Epithelial cell of proximal tubule (primary cell): ENCODE measurements at regions not wholly inside any gene's neighbourhood (a gene's known extent, or its start where the extent isn't known, plus 50 kb on each side); places are given as distances from the start of the nearest gene placed in this dataset.

Experiments used
- DNase-seq: peaks from one replicate; pipeline ENCODE4 v3.0.0-alpha.2; 2011; ENCODE audit warnings: low read depth
- H3K4me3 ChIP-seq: 2 replicates; pipeline ENCODE4 v1.5.1; 2011; ENCODE audit warnings: low read depth, mild to moderate bottlenecking, low read length
- TF ChIP-seq, protein P1 (sequence below): conservative IDR thresholded peaks from 2 replicates; pipeline ENCODE4 v1.5.1; 2012; ENCODE audit warnings: low read depth, mild to moderate bottlenecking, low read length

DNA sequence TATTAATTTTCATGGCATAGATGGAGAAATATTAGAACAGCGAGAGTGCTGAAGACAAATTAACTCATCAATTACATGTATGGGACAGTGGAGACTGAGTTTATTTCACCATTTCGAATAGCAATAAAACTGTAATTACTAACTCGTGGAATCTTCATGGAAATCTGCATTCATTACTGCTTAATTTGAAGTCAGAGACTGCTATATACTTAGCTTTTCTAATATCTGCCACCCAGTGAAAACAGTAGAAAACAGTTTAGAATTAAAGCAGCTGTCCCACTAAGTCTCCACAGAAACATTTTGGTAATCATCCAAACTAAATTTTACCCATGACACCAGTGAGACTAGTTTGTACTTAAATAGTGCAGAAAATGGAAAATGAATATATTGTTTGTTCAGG, 56.8 kb downstream of the IZUMO3 start:
- no peak overlapping the region for H3K4me3 ChIP-seq
- TF ChIP-seq, protein P1, sequence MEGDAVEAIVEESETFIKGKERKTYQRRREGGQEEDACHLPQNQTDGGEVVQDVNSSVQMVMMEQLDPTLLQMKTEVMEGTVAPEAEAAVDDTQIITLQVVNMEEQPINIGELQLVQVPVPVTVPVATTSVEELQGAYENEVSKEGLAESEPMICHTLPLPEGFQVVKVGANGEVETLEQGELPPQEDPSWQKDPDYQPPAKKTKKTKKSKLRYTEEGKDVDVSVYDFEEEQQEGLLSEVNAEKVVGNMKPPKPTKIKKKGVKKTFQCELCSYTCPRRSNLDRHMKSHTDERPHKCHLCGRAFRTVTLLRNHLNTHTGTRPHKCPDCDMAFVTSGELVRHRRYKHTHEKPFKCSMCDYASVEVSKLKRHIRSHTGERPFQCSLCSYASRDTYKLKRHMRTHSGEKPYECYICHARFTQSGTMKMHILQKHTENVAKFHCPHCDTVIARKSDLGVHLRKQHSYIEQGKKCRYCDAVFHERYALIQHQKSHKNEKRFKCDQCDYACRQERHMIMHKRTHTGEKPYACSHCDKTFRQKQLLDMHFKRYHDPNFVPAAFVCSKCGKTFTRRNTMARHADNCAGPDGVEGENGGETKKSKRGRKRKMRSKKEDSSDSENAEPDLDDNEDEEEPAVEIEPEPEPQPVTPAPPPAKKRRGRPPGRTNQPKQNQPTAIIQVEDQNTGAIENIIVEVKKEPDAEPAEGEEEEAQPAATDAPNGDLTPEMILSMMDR: no peak
- DNase-seq: no peak

DNA sequence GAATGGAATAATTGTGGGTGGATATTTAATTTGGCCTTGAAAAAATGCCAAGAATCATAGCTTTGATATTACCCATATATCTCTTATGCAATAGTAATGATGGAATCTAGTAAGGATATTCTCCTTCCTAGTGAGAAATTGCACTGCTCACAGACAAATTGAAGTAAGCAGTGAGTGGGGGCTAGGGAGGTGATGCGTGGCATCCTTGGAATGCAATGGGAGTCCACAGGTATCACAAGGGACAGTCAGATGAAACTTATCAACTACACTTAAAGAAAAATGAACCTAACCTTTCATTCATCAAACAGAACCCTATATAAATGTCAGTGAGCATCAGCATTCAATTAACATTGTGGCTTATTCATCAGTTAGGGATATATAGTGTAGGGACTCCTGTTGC, 57.8 kb downstream of the IZUMO3 start:
- no peak for DNase-seq
- TF ChIP-seq, protein P1: no peak

DNA sequence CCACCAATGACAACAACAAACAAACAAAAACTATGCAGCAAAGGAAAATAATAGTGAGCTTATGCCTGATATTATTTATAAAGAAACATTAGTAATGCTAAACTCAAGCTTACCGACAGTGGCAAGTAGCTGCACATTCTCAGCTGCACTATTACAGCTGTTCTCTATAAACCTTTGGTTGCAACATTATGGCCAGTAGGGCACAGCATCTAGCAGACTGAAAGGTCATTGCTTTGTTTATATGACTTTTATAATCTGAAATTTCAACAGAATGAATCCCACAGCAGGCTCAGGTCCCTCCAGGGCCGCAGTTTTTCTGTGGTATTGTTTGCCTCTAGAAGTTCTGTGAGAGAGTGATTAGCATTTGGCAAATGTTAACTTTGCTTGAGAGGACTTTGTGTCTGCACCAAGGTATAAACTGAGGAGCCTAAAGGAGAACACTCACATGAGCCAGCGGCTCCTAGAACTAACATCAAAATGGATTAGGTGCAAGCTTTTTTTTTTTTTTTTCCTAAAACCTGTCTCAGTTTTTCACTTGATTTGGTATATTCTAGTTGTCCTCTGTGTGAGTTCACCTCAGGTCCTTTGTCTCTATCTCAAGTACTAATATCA, 58.3 kb downstream of the IZUMO3 start:
- no peak for DNase-seq
- H3K4me3 ChIP-seq: no peak overlapping the region
- TF ChIP-seq, protein P1: no peak

More for the DNA sequence above, 57.8 kb downstream of the IZUMO3 start:
- no peak overlapping the region for H3K4me3 ChIP-seq

DNA sequence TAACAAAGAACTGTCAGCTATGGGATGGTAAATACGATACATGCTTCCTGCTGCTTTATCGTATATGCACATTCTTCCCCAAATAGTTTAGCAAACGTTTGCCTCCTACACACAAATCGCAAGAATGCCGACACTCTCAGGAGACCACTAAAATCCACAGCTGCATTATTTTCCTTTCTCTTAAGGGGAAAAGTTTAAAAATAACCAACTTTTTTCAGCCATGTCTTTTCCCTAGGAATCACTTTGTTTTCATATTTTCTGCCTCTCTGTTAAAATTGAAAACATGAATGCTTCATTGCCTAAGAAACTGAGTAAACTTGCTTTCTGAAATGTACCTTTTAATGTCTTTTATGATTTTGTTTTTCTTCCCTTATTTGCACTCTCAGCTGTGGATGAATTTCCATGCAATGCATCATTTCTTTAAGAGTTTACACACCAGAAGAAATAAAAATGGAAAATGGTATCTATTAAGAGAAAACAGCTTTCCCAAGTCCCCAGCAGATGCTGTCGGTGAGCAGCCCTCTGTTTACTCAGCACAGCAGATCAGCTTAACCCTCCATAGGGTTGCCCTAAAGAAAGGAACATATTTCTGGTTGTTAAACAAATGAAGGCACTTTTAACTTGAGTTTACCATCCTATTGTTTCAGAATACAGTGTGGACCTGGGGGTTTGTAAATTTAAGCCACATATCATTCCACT, 66.2 kb downstream of the IZUMO3 start:
- DNase-seq: no peak
- TF ChIP-seq, protein P1: no peak
- no peak overlapping the region for H3K4me3 ChIP-seq

DNA sequence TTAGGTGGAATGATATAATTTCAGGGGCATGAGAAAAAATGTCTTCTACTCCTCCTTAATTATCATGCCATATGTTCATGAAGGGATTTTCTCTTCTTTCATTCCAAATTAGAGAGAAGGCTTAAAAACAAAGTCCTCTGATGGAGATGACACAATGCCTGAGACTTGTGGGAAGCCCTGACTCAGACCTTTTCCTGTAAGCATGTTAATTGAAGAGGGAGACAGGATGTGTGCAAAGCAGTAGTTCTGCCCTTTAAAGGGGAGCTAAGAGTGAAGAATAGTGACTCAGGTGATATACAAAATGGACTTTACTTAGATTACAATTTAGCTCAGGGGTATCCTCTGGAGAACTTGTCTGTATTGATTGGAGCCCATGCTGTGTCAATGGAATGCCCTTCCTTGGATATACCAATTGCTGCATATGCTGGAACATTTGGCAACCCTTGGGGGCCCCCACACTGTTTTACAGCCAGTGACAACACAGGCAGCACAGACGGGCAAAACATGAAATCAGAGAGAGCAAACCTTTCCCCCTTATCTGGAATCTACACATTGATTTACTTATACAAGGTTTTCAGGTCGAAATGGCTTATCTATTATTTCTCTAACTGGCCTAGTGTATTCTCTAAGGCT, 81.3 kb downstream of the IZUMO3 start:
- no peak overlapping the region for H3K4me3 ChIP-seq
- TF ChIP-seq, protein P1: no peak
- DNase-seq: peak; percentile 71

DNA sequence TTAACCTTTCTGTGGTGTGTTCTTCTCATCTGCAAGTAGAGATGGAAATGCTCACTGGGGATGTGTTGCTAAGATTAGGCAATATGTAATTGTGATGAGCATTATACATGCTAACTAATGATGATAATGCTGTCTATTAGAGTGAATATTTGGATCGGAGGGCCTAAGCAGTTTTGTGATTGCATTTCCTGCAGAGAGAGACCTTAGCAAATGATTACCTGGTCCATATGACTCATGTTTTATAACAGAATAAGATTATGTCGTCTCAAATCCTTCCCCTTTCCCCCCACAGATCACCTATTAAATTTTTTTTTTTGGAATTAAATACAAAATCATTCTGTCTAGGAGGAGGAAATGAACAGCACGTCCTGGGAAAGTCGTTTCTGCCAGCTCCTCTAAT, 82.7 kb downstream of the IZUMO3 start:
- DNase-seq: peak; percentile 26
- H3K4me3 ChIP-seq: no peak overlapping the region
- TF ChIP-seq, protein P1: no peak
